ENCODE measurements at regions not wholly inside any gene's neighbourhood (a gene's known extent, or its start where the extent isn't known, plus 50 kb on each side); places are given as distances from the start of the nearest gene placed in this dataset.

- Mint-ChIP-seq H3K27ac (ENCODE audit: unreplicated experiment) (no peak overlapping the region), H3K4me1 (peaks cover 4% of the 10 kb centered on the region), H3K4me3 (no peak overlapping the region), H3K9me3 (no peaks in the 10 kb centered on the region), H3K27me3 (ENCODE audit: low read depth) (no peaks in the 10 kb centered on the region), H3K36me3 (ENCODE audit: low read depth) (no peaks in the 10 kb centered on the region)
- TF ChIP-seq CTCF (conservative IDR thresholded peaks at IDR 0.05), result no peak
- no peak for DNase-seq (ENCODE audit: low read depth, low spot score)
These were observed 180.0 kb upstream of the AHR start for GRCh38 chr7:17118412-17118811.

- DNase-seq (ENCODE audit: low read depth, low spot score), result no peak
- Mint-ChIP-seq H3K9me3 (no peaks in the 10 kb centered on the region), H3K36me3 (ENCODE audit: low read depth) (no peaks in the 10 kb centered on the region), H3K4me3 (no peak overlapping the region), H3K4me1 (peaks cover 4% of the 10 kb centered on the region), H3K27me3 (ENCODE audit: low read depth) (no peaks in the 10 kb centered on the region), H3K27ac (ENCODE audit: unreplicated experiment) (no peak overlapping the region)
- TF ChIP-seq CTCF (conservative IDR thresholded peaks at IDR 0.05), result no peak
These were observed 177.7 kb upstream of the AHR start for GRCh38 chr7:17120756-17121155.

GRCh38 chr7:17121671-17122070 lies 176.8 kb upstream of the AHR start:
- no peak overlapping the region for H3K4me3 Mint-ChIP-seq
- H3K9me3 Mint-ChIP-seq, result no peaks in the 10 kb centered on the region
- H3K27me3 Mint-ChIP-seq (ENCODE audit: low read depth), result no peaks in the 10 kb centered on the region
- H3K4me1 Mint-ChIP-seq, result peaks cover 5% of the 10 kb centered on the region
- H3K36me3 Mint-ChIP-seq (ENCODE audit: low read depth), result no peaks in the 10 kb centered on the region
- no peak for TF ChIP-seq CTCF (conservative IDR thresholded peaks at IDR 0.05)
- no peak for DNase-seq (ENCODE audit: low read depth, low spot score)
- H3K27ac Mint-ChIP-seq (ENCODE audit: unreplicated experiment), result no peak overlapping the region

DNA sequence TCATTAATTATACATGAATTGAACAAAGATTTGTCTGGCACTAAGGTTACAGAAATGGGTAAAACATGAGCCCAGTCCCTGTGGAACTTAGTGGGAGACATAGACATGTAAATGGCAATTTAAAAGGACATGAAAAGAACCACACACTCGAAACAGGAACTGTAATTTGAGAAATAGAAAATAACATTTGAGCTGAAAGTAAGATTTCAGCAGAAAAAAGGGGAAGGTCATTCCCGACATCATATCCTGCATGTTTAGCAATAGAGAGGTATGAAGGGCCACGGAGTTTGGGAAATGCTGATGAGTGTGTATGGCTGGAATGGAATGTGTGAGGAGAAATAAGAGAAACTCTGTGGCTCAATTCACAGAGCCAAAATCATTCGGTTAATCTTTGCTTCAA lies 175.4 kb upstream of the AHR start:
- Mint-ChIP-seq H3K9me3 (no peaks in the 10 kb centered on the region), H3K27ac (ENCODE audit: unreplicated experiment) (no peak overlapping the region), H3K27me3 (ENCODE audit: low read depth) (no peaks in the 10 kb centered on the region), H3K4me3 (no peak overlapping the region), H3K36me3 (ENCODE audit: low read depth) (no peaks in the 10 kb centered on the region), H3K4me1 (peaks cover 13% of the 10 kb centered on the region)
- DNase-seq (ENCODE audit: low read depth, low spot score), result no peak
- TF ChIP-seq CTCF (conservative IDR thresholded peaks at IDR 0.05), result no peak

DNA sequence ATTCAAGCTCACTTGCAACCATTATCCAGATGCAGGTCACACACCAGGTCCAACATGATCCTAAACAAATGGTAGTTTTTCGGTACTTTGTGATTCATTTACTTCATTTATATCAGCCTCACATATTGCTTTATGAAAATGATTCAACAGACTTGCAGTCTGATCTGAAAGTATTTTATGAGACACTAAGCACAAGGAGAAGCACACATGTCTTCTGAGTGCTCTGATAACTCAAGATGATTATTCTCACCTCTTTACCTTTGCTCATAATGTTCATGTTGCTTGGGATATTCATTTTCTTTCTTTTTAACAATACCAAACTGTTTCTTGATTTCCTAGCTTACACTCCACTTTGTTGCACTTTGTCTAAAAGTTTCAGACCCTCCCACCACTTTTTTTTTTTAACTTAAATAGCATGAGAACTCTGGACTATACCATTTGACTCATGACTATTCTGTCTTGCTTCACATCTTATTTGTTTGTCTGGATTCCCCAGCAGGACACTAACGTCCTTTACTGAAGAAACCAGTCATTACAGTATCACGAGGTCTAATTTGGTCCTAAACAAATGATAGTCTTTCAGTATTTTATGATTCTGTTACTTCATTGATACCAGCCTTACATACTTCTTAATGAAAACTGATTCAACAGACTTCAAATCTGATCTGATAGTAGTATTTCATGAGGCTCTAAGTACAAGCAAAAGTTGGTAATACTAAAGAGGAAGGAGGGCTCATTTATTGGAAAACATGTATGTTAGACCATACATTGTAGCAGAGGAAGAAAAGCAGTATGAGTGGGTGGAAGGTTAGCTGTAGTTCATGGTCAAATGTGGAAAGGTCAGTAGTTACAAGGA lies 171.8 kb upstream of the AHR start:
- Mint-ChIP-seq H3K4me3 (no peak overlapping the region), H3K27me3 (ENCODE audit: low read depth) (no peaks in the 10 kb centered on the region), H3K36me3 (ENCODE audit: low read depth) (no peaks in the 10 kb centered on the region), H3K27ac (ENCODE audit: unreplicated experiment) (no peak overlapping the region), H3K9me3 (no peaks in the 10 kb centered on the region), H3K4me1 (peaks cover 33% of the 10 kb centered on the region)
- TF ChIP-seq CTCF (conservative IDR thresholded peaks at IDR 0.05), result no peak
- no peak for DNase-seq (ENCODE audit: low read depth, low spot score)
